ENCODE measurements at regions not wholly inside any gene's neighbourhood (a gene's known extent, or its start where the extent isn't known, plus 50 kb on each side); places are given as distances from the start of the nearest gene placed in this dataset.
A peak's percentile ranks its signal among the peaks of the same experiment; 100 is the strongest.

DNA sequence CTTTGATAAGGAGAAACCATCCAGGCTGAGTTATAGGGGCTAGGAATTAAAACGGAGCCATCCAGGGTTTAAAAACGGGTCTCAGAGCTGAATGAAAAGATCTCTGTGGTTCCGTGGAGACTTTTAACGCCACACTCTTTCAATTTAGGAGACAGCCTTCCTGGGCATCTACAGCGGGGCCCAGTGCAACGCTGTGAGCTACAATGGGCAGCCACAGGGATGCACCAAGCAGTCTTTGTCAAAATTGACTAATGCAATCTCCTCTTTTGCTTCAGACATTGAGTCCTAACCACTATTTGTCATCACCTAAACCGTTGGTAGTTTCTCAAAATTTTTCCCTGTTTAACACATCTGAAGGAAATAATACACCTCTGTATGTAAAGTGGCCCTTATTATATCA, 96.6 kb upstream of the ABCA1 start:
- DNase-seq, result no peak

DNA sequence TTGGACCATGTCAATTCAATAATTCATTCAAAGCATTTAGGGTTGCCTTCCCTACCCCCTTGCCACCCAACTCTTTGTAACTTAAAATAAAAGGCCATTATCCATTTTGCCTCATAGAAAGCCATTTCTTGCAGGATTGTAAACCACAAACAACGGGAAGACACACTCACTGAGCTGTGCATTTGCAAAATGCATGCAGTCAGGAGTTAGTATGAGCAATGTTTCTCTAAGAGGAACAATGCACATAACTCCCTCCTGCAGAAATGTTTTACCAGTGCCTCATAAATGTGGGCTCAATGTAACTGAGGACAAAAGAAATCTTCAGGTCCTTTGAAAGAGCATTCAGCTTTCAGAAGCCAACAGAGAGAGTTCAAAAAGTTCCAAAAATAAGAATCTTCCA, 98.5 kb upstream of the ABCA1 start:
- DNase-seq, result no peak

DNA sequence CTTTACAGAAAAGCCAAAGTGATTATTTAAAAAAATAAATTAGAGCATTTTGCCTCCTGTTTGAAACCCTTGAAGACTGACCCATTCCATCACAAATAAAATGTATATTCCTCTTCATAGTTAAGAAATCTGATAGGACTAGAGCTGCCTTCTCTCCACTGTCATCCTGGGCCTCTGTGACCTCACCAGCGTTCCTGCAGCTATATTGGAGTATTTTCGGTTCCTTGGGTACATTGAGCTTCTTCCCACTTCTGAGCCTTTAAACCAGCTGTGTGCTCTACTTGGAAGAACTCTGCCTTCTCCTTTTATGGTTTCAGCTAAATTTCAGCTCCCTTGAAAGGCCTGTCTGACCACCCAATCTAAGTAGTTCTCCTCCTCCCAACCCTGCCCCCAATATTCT, 99.1 kb upstream of the ABCA1 start:
- no peak for DNase-seq

DNA sequence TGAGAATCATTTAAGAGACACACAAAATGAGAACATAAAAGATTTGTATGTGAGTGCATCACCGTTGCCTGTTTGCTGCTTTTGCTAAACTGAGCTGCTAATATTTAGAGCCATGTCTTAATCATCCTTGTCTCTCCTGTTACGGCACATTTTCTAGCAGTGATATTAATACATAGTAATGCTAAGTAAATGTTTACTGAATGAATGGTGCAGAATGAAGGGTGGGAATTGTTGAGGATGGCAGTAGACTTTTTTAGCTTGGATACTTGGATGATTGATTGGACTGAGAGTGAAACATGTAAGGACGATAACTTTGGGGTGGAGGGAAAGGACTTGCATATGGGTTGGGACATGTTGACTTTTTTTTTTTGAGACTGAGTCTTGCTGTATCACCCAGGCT, 102.3 kb upstream of the ABCA1 start:
- DNase-seq, result no peak

- no peak for DNase-seq
Observed at GRCh38 chr9:105037139-105037538, 109.2 kb upstream of the ABCA1 start.

DNA sequence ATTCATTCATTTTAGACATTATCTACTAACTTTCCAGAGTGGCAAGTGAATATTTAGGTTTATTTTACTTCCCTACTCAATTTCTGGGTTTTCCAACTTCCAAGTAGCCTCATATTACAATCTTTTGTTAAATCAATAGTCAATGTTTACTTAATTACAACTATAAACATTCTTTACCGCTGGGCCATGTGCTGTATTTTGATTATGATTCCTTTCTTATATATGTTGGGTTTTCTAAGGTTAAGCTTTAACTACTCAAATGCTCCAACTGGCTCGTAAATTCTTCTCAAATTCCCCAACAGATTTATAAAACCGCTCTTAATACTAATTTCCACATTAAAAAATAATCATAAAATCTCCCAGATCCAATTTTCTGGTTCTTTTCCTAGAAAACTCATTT, 110.1 kb upstream of the ABCA1 start:
- no peak for DNase-seq

GRCh38 chr9:105039175-105039799, 111.3 kb upstream of the ABCA1 start:
- no peak for DNase-seq

DNA sequence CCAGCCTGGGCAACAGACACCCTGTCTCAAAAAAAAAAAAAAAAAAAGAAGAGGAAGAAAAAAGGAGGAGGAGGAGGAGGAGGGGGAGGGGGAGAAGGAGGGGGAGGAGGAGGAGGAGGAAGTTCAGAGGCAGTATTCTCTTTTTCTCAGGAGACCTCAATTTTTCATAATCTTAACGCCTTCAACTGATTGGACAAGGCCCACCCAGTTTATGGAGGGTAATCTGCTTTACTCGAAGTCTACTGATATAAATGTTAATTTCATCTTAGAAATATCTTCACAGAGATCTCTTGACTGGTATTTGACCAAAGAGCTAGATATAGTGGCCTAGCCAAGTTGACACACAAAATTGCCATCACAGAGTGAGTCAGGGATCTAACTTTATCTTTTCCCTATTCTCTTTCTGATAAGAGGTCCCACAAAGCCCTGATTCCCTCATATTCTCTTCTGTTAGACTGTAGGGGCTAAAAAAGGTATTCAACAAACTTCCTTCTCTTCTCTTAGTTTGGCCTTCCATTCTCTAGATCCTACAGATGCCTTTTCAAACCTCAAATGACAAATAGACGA, 115.5 kb upstream of the ABCA1 start:
- DNase-seq, result no peak

- DNase-seq, result no peak
Observed at GRCh38 chr9:105044518-105044917, 116.6 kb upstream of the ABCA1 start.

- DNase-seq, result no peak
Observed at GRCh38 chr9:105046907-105047741, 119.2 kb upstream of the ABCA1 start.

DNA sequence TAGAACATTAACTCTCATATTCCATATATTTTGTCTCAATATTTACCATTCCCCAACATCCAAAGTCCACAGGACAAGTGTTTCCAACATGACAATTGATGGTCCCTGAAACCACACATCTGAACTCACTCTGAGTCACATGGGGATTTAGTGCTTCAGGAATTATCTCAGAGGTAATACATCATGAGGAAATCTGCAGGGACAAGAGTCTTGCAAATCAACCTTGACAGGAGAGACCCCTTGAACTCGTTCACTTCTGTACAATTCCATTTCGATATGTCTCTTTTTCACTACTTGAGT, 119.7 kb upstream of the ABCA1 start:
- no peak for DNase-seq

DNA sequence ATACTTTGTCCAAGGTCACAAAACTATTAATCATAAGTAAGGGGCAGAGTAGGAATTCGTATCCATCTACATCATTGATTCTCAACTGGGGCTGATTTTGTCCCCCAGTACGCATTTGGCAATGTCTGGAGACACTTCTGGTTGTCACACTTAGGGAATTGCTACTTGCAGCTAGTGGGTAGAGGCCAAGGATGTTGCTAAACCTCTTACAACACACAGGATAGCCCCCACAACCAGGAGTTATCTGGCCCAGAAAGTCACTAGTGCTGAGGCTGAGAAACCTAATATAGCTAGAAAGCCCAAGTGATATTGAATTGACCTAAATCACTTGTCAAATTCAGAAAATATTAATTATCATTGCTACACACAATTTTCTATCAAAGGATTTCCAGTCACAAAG, 120.4 kb upstream of the ABCA1 start:
- no peak for DNase-seq

- DNase-seq, result no peak
Observed at GRCh38 chr9:105050296-105050695, 122.3 kb upstream of the ABCA1 start.

DNA sequence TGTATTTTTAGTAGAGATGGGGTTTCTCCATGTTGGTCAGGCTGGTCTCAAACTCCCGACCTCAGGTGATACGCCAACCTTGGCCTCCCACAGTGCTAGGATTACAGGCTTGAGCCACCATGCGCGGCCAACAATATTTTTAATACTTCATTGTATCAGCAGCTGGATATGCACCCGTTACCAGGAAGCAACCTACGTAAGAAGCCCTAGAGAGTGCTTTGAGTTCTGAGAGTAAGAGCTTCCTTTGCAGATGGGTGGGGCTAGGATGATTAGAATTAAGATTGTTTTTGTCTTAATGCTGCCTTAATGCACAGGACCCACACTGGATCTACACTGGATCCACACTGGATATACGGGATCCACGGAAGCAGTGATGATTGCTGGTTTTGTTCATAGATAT, 123.9 kb upstream of the ABCA1 start:
- peak; percentile 20 for DNase-seq

GRCh38 chr9:105052346-105052745, 124.4 kb upstream of the ABCA1 start:
- DNase-seq, result peak; percentile 57

DNA sequence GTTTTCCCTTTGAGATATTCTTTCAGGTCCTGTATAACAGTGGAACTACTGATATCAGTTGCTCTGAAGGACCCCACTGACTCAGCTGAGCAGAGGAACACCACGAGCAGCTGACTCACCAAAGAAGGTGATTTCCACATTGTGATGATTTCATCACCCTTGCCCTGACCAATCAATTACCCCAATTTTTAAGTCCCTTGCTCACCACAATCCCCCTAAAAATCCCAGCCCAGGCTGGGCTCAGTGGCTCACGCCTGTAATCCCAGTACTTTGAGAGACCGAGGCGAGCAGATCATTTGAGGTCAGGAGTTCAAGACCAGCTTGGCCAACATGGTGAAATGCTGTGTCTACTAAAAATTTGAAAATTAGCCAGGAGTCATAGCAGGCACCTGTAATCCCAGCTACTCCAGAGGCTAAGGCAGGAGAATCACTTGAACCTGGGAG, 125.3 kb upstream of the ABCA1 start:
- DNase-seq, result peak; percentile 78

DNA sequence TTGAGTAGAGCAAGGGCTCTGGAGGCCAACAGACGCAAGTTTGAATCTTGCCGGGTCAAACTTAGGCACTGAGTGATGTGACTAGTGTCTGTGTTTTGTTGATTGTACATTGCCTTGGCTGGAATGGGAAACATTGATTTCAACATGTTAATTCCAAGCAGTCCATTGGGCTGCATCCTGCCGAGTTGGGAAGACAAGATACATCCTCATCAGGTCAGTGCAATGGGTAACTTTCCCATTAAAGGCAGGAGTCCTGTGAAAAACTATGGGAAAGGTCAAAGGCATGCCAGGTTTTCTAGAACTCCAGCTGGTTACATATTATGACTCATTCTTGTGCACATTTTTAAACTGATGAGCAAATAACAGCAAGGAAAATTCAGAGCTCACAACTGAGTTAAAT, 126.5 kb upstream of the ABCA1 start:
- no peak for DNase-seq

DNA sequence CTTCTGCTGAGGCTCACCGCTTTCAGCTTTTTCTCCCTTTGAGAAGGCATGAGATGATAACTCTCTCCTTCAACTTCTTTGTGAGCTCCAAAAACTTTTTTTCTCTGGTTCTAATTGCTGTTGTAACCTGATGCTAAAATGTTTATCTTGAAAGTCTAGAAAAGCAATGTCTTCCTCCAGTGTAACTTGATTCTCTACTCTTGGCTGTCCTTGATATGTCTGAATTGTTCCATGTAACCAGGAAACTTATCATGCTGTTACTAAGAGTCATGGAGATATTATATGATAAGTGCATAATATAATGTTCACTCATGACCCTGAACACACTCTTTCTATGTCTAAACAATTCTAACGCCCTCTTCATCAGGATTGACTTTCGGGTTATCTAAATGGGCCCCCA, 128.0 kb upstream of the ABCA1 start:
- DNase-seq, result no peak

DNA sequence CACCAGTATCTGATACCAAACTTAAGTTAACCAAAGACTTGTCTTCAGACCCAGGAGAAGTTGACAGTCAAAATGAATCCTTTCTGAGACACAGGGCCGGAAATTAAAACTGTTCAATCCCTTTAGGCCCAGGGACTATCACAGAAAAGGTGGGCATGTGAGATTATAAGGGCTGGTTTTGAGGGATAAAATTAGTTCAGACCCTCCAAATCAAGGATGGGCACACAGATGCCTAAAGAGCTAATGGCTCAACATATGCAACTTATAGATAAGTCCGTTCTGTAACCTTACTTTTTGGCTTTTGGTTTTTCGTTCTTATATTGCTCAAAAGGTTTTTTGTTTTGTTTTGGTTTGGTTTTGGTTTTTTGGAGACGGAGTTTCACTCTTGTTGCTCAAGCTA, 129.6 kb upstream of the ABCA1 start:
- no peak for DNase-seq

GRCh38 chr9:105059252-105059651, 131.3 kb upstream of the ABCA1 start:
- no peak for DNase-seq

DNA sequence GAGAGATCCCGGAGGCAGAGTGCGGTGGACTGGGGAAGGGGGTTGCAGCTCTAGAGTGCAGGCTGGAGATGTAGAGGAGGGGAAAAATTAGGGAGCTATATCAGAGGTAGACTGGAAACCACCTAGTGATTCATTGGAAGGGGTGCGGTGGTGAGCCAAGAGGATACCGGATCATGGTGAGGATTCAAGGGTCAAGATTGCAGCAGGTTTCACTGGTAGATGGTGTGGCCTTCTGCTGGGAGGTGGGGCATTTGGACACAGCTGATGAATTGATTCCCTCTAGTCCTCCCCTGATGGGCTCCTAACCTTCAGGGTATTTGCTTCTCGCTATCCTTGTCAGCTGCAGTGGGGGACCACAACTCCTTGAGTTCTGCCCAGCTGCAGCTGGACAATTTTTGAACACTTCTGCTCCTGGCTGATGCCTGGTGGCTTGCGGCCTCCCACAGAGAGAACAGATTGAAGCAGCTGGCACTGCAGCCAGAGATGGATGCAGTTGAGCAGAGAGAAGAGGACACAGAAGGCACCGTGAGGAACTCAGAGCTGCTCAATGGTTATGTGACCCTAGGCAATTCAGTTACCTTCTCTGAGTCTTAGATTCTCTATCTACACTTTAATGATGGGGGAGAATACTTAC, 134.4 kb upstream of the ABCA1 start:
- DNase-seq, result no peak

DNA sequence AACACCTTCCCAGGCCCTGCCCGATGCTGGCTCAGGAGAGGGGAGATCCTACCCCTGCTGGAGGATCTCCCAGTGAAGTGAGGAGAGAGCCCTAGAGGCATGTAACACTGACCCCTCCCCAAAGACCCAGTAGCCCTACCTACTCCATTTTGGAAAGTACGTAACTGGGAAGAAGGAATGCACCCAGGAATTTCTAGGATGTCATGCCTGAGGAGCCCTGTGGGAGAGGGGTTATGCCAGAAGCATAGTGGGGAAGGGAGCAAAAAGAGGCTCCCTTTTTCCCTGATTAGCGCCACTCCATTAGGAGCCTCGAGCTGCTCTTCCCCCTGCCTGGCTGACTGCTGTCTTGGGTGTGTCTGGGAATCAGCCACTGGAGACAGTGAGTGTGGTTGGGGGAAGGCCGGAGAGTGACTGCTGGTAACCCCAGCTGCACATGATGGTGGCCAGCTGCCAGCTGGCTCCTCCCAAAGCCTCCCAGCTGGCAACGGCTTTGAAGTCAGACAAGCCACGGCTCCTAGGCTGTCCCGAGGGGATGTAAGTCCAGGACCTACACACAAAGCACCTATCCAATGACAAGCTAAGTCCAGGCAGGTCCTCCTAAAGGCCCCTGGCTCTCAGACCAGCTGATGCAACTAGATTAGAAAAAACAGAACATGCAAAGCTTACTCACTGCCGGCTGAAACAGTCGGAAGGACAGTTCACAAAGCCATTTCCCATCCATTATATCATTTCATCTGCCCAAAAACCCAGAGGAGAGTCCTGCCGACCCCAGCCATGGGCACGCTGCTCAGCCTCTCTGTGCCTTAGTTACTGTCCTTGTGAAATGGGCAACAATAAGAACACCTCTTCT, 136.5 kb upstream of the ABCA1 start:
- DNase-seq, result peak; percentile 73
